VCaP (cell line): ENCODE measurements at regions not wholly inside any gene's neighbourhood (a gene's known extent, or its start where the extent isn't known, plus 50 kb on each side); places are given as distances from the start of the nearest gene placed in this dataset.

Source experiments
- H3K27ac ChIP-seq: fragments of 450-650 bp; 2 replicates; pipeline ENCODE4 v1.5.1; 2017
- CTCF ChIP-seq: fragments of 450-650 bp; conservative IDR thresholded peaks from 2 replicates; pipeline ENCODE4 v1.5.1; 2017; ENCODE audit warnings: mild to moderate bottlenecking, moderate library complexity

GRCh38 chr12:61490526-61491498 lies 769.4 kb upstream of the USP15 start:
- no peak overlapping the region for H3K27ac ChIP-seq
- no peak for TF ChIP-seq CTCF

GRCh38 chr12:61502179-61502578 lies 758.0 kb upstream of the USP15 start:
- TF ChIP-seq CTCF = no peak
- H3K27ac ChIP-seq = no peak overlapping the region

- no peak overlapping the region for H3K27ac ChIP-seq
- no peak for TF ChIP-seq CTCF
Observed at GRCh38 chr12:61504396-61505080, 755.7 kb upstream of the USP15 start.

- H3K27ac ChIP-seq = no peak overlapping the region
- TF ChIP-seq CTCF = no peak
Observed at GRCh38 chr12:61513499-61513898, 746.7 kb upstream of the USP15 start.

GRCh38 chr12:61514016-61514415 lies 746.2 kb upstream of the USP15 start:
- TF ChIP-seq CTCF = no peak
- no peak overlapping the region for H3K27ac ChIP-seq

DNA sequence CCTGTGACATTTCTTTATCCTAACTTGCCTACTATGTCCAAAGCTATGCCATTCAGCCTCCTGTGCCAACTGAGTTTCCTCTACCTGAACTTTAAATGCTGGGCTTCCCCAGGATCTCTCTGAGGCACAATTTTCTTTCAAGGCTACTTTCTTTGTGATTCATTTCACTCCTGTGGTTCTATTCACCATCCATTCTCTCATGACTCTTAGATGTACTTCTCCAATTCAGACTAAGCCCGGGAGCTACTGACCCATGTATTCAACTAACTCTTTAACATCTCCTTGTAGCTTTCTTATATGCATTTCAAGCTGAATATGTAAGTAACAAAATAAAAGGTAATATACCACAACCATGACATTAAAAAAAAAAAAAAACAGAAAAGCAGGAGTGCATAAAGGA lies 738.9 kb upstream of the USP15 start:
- H3K27ac ChIP-seq = no peak overlapping the region
- TF ChIP-seq CTCF = no peak

GRCh38 chr12:61523276-61523992 lies 736.8 kb upstream of the USP15 start:
- H3K27ac ChIP-seq = no peak overlapping the region
- TF ChIP-seq CTCF = no peak
